Activated CD8-positive, alpha-beta memory T cell treated with anti-CD3 and anti-CD28 coated beads, Interleukin-2, amount 50 U/mL, for 4 hours (primary cell): ENCODE measurements at regions not wholly inside any gene's neighbourhood (a gene's known extent, or its start where the extent isn't known, plus 50 kb on each side); places are given as distances from the start of the nearest gene placed in this dataset.

ENCODE experiments used
- DNase-seq: peaks from one replicate; pipeline ENCODE4 v3.0.0-alpha.2; 2020

DNA sequence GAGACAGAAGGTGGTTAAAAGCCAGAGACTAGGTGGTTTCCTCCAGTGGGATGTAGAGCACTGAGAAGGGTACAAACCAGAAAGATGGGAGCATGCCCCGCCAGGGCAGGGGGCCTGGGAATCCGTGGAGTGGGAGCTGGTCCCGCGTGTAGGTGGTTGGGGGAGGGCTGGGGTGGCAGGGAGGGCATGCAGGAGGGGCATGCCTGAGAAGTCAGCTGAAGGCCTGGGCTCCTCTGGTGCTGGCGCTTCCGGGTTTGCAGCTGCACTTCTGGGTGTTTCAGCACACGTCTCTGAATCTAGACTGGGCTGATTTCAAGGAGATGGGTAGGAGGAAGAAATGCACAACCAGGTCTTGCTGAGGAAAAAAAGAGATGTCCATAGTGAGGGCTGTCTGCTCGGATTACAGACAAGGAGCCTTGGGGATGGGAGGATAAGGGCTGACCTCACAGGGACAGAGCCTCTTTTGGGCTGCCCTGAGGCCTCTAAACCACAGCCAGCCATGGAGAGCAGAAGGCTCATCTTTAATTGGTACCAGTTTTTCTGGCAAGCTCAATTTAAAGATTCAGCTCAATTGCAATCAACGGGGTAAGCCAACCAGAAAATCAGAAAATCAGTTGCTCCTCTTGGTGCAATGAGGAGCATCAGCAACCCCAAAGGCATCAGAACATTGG lies 151.9 kb downstream of the FAM43A start:
- no peak for DNase-seq

DNA sequence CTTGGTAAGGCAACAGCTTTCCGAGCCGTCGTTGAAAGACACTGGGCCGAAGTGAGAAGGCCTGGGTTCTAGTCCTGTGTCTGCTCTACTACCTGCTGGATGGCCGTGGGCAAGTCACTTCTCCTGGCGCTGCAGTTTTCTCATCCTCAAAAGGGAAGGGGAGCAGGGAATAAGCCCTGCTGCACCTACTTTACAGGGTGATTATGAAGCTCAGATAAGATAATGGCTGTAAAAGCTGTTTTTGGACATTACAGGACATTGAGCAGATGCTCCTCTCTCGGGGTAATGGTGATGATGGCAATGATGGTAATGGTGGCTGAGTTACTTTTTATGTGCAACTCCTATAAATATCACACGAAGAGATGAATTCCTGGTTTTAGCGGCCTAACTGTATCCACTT lies 152.6 kb downstream of the FAM43A start:
- DNase-seq, result no peak

DNA sequence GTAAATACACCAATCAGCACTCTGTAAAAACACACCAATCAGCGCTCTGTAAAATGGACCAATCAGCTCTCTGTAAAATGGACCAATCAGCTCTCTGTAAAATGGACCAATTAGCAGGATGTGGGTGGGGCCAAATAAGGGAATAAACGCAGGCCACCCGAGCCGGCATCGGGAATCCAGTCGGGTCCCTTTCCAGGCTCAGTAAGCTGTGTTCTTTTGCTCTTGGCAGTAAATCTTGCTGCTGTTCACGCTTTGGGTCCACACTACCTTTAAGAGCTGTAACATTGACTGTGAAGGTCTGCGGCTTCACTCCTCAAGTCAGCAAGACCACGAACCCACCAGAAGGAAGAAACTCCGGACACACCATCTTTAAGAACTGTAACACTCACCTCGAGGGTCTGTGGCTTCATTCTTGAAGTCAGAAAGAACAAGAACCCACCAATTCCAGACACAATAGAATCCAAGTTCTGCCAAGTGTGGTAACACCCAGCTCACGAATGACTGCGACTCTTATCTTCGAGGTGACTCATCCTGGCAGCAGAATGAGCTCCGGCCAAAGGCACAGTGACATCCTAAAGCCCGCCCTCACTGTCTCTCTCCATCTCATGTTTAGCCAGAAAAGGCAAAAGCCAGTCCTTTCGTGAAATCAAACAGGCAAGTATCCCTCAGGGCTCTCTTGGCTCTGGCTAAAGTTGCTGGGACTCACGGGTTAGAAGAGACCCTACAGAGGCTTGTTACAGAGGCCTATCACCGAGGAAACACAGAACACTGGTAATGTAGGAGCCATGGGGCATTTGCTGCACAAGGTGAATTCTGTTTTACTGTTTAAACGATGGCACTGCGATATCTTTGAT lies 155.2 kb downstream of the FAM43A start:
- DNase-seq, result no peak

DNA sequence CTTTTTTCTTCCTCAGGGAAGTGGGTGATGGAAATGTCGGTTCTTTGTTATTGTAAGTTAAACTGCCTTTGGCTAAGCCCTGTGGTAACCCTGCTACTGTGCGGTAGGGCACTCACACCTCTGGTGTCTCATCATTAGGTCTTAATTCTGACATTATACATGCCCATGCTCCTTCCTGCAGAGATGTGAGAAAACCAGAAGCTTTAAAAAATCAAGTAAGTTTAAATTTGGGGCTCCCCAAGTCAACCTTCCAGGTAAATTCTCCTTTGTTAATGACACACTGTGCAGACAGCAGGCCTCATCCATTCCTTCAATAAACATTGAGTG lies 155.8 kb downstream of the FAM43A start:
- DNase-seq, result no peak

DNA sequence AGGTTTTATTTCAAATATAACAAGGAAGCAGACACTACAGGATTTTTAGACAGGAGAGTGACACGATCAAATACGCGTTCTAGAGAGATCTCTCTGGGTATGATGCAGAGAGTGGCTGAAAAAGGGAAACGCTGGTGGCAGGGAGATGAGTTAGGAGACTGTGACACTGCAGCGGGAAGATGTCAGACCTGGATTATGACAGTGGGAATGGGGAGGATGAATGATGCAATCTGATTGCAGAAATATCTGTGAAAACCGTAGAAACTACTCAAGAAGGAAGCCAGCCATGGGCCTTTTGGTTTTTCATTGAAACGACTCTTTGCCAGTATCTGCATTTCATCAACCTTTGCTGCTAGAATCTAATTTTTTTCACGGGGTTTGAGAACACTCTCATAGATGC lies 157.9 kb downstream of the FAM43A start:
- DNase-seq, result no peak

DNA sequence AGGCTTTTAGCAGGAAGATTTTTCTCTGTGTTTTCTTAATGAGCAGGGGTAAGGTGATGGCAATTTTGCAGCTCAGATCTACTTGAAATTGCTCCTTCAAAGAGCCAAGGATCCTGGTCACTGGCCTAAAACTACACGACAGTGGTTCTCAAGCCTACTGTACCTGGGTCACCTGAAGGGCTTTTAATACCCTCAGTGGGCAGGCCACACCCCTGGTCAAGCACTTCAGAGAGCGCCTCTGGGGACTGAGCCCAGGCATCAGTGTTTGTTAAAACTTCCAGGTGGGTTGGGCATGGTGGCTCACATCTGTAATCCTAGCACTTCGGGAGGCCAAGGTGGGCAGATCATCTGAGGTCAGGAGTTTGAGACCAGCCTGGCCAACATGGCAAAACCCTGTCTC lies 158.4 kb downstream of the FAM43A start:
- DNase-seq, result no peak

DNA sequence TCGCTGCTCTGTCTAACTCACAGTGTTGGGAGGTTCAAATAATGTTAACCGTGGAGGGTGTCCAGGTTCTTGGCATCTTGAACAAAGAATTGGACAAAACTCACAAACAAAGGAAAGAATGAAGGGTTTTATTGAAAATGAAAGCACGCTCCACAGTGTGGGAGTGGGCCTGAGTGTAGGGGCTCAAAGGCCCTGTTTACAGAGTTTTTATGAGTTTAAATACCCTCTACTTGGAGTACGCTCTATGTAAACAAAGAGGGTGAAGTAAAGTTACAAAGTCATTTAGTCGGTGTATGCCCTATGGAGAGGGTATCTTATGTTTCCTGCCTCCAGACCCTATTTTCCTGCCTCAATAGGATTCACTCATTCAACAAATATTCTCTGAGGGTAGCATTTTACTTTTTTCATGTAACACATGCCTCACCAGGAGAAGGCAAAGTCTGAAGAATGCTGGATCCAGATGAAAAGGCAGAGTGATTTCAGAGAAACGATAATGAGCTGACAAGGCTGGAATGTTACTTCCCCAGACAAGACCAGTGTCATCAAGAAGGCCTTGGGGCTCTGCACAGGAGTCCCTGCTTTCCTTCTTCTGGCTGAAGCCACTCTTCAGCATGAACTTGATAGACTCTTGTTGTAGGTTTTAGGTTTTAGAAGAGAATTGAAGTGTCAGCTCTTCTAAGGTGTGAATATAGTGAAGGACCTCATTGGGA lies 163.6 kb downstream of the FAM43A start:
- DNase-seq, result no peak

DNA sequence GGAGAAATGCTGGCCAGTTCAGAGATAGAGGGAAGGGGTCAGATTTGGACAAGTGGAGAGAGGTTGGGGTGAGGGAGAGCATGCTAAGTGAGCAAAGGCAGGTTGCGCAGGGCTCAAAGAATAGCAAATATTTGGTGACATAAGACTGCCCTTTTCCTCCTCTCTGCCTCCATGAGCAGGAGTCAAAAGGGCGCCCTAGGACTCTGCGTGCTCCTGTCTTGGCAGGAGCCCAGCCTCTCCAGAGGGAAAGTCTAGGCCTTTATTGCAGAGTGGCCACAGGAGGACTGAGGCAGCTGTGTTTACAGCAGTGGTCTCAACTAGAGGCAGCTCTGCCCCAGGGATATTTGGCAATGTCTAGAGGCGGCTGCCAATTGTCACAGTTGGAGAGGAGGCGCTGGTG lies 165.6 kb downstream of the FAM43A start:
- no peak for DNase-seq

DNA sequence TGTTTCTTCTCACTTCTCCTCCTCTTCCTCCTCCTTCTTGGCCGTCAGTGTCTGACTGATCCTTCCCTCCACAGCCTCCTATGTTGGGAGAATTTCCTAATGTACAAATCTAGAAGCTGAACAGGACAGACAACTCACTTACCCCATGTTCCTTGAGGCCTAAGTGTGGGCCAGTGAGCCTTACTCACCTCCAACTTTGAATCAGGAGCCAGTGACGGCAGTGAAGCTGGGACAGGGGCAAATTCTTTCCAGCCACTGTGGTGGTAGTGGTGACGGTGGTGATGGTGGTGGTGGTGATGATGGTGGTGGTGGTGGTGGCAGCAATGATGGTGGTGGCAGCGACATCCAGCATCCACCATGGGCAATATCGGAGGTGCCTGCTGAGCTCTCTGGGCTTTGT lies 166.3 kb downstream of the FAM43A start:
- DNase-seq, result no peak

DNA sequence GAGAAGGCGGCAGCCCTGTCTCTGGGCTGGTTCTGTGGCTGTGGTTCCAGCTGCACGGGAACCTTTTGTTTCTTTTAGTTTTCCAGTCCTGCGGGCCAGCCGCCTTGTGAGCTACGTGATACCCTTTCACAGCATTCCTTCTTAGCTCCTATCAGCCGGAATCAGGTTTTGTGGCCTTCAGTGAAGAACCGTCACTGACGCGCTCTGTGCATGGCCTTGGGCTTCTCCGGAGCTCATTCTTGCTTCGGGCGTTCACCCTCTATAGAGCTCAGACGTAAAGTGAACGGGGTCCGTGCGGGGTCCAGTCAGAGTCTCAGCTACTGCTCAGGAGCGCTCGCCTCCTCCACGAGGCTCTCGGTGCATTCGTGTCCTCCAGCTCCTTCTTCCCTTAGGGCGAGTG lies 166.7 kb downstream of the FAM43A start:
- no peak for DNase-seq

DNA sequence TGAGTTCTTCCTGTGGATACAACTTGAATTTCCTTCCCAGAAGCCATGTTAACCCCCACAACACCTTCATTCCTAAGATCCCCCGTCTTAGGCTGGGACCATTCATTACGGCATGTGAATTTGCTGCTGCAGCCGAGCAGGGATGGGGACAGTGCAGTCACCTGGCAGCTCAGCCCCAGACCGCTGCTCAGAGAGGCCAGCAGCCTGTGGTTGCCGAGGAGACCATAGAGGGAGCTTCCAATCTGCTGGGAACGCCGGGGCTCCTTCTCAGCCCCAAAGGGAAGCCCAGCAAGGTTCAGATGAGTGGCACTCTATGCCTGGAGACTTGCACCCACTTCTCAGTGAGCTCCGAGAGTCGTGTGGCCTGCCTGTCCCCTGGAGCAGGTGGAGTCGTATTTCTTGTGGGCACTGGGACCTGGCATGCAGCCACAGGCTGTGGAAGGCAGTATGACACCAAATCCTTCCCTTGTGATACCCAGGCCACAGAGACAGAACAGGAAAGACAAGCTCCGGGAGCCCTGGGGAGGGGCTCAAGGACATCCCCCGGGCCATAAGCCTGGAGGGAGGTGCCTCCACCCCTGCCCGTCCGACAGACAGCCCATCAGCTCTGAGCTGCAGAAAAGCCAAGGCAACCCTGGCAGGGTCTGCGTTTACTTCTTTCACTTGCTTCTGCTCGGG lies 167.3 kb downstream of the FAM43A start:
- no peak for DNase-seq

DNA sequence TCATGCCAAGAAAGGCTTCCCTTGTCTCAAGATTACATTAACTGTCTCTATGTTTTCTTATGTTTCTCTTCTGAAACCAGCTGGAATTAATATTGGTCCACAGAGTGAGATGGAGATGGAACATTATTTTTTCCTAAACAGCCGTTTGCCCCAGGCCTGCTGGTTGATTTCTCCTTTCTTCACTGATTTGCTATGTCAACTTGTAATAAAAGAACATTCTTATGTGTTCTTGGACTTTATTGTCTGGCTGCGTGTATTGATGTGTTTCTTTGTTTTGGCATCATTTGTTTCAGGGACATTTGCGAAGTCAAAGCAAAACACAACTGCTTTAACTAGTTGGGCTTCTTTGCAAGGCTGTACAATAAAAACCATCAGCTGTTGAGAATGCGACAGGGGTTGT lies 168.5 kb downstream of the FAM43A start:
- DNase-seq, result no peak

DNA sequence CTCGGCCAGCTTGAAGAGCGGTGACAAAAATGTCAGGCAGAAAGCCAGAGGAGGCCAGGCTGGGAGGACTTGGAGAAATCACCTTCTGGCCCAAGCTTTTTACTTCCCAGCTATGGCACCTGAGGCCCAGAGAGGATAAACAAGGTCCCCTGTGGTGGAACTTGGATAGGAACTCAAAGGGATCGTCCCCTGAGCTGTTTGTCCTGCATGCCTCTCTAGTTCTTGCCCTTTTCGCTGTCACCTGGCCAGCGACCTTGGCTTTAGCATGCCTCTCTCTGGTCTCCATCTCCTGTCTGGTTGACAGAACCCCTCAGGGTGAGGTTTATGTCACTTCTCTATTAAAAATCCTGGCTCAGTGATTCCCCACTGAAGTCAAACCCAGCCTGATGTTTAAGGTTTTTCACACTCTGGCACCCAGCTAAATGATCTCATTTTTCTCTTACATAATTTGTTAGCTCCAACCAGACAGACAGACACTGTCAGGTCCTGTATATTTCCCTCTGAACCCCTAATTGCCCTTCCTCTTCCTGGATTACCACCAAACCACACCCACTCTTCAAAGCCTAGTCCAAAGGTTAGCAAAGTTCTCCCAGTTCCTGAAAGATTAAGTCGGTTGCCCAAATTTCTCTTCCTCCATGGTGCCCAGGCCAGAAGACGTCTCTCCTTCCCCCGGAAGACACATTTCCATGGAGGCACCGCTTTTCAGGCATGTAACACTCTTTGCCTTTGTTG lies 169.1 kb downstream of the FAM43A start:
- DNase-seq, result no peak

DNA sequence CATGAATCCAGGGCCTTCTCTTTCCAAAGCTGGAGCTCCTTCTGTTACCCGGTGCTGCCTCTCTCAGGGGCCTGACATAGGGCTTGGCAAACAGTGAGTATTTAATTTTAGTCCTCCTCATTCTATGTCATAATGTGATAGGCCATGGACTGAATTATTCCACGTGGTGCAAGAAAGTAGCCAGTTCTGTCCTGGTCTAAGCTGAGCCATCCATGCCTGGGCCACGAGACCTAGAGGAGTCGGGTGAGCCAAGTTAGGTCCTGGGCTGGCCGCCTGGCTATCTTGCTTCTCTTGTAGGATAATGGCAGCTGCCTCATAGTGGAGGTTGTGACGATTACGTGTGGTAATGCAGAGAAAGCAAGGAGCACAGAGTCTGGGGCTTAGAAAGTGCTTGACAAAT lies 170.6 kb downstream of the FAM43A start:
- DNase-seq, result no peak

DNA sequence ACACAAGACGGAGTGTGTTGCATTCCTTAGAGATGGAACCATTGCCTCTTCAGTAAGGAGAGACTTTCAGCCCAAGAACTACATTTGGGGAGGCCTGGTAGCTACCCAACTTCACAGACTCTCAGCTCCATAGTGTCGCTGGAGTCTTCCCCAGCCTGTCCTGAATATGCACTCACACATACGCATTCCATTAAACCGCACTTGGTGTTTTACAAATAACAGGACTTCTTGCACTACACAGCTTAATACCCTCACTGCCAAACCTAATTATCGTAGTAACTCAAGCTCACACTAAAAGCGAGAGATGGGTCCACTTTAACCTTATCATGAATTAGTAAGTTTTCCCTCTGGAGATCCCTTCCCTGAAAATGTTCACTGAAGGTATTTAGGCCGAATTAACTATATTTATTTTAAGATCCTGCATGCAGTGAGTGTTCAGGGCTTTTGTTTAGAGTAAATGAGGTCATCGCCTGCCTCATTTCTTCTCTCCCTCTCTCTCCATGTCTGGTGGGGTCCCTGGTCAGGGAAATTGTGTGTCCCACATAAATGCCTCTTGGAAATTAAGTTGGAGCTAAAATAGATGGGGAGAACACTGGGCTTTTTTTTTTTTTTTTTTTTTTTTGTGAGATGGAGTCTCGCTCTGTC lies 171.9 kb downstream of the FAM43A start:
- no peak for DNase-seq

DNA sequence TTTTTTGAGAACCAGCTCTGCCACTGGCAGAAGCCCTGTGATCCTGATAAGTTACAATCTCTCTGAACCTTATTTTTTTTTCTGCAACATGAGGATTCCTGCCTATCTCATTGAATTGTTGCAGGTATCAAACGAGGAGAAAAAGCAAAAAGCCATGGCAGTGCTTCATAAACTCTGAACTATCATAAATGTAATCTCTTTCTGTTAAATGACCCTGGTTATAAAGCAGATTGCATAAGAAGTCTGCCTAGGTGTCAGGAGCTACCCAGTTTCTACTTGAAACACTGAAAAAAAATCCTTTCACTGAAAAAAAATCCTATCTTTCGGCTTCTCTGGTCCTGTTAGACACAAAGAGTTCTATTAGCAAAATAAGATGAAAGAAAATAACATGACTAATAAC lies 172.7 kb downstream of the FAM43A start:
- DNase-seq, result no peak

DNA sequence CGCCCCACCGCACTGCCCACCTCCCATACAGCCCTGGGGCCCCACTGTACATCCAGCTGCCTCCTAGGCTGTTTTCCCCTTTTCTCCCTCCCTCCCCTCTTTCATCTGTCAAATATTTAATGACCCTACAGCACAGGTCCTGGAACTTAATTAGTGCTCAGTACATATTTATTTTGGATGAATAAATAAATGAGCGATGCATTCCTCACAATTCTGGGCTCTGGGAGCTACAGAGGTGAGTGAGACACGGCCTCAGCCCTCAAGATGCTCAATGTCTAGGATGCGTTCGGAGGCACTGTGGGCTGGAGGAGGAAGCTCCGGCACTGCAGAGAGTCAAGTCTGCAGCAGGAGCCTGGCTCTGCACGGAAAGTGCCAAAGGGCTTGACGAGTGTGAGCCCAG lies 175.0 kb downstream of the FAM43A start:
- DNase-seq, result no peak

DNA sequence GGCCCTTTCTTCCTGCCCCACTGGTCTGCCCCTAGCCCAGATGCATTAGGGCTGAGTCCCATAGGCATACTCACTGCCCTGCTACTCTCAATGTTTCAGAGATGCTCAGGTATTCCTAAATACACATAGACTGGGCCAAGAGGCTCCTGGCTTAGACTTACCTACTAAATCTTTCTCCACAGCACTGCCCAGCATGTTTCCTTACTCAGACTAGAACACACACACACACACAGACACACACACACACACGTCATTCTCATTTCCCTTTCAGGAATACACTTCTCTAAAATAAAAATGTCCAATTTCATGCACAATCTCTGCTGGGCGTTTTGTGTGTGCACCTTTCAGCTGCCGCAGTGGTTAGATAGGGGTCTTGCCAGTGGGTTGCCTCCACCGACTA lies 175.7 kb downstream of the FAM43A start:
- no peak for DNase-seq

DNA sequence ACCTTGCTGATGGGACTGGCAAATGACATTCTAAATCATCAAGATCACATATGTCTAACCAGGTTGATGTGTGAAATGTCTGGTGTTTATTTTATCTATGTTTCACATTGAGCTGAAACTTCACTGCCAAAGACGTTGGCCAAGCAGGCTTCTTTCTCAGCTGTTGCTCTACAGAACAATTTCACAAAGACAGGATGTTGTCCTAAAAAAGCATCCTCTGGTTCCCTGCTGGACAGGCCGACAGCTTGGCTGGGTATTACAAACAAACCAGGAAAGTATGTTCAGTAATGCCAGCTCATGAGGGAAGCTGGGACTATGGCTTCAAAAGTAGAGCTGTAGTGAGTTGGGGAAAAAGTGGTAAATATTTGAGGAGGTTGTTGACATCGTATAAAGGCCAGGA lies 179.4 kb downstream of the FAM43A start:
- DNase-seq, result no peak

DNA sequence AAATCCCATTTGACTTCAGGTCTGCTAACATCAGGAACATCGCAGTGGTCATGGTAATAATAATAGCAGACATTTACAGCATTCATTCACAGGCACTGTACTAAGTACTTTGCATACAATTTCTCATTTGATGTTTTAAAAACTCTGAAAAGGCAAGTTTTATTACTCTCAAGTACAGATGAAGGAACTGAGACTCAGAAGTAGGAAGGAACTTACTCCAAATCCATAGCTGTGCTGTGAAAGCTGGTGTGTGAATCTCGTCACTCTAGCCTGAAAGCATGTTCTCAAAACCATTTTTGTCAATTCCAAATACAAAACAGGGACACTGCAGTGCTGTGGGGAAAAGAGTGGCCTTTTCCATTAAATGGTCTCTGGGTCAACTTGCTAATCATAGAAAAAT lies 179.9 kb downstream of the FAM43A start:
- no peak for DNase-seq

DNA sequence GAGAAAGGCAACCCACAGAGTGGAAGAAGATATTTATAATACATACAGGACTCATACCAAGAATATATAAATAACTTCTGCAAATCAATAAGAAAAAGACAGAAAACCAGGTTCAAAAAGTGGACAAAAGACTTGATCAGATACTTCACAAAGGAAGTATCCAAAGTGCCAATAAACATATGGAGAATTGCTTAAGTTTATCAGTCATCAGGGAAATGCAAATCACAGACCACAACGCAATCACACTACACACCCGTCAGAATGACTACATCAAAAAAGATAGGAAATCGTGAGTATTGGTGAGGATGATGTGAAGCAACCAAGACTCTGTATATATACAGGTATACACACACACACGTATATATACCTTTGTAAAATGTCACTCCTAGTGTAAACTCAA lies 180.6 kb downstream of the FAM43A start:
- no peak for DNase-seq

DNA sequence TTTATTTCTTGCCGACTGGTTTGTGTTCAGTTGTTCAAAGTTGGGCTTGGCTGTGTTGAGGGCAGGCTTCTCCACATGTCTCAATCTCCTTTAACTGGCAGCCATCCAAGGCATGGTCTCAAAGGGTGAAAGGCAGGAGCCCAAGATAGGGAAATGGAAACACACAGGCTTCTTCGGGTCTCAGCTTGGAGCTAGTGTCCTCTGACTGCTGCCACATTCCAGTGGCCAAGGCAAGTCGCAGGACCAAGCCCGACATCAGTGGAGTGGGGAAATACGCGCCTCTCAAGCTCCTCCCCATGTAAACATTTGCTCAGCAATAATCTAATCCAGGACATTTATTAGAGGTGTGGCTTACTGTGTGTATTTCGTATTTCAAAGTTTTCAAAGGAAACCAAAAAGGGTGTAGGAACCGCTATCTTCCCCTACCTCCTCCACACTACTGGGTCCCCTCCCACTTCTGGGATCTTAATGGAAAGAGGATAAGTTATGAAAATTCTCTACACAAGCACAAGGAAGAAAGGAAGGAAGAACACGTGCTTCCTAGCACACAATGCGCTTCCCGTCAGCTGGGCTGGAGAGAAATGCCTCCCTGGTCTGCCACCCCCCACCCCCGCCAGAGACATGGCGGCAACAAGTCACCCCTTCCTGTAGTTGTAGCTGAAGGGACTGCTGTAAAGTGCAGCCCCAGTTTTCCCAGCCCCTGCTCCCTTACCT lies 181.7 kb downstream of the FAM43A start:
- DNase-seq, result no peak
